ENCODE measurements at regions not wholly inside any gene's neighbourhood (a gene's known extent, or its start where the extent isn't known, plus 50 kb on each side); places are given as distances from the start of the nearest gene placed in this dataset.

DNA sequence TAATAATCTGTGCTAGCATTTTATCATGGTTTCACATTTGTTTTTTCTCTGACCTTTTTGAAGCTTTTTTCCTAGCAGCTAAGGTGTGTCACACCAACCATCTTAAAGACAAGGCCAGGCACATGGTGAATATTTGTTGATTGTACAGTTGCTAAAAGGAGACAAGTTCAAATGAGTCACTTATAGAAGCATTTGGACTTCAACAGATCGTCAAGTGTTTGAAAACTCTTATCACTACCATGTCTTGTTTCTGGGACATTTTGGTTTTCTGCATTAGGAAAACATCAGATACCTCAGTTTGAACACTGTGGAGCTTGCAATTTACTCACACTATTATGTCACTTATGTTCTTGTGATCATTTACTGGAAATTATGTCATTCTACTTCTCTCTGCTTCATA lies 407.3 kb downstream of the USP25 start (continued):
- TF ChIP-seq ZNF331 (CRISPR knock-in tag; IDR thresholded peaks at IDR 0.05; ENCODE audit: low read depth) (no peak), EZH2phosphoT487 (IDR thresholded peaks at IDR 0.05; ENCODE audit: unreplicated experiment) (no peak), CREB1 (CRISPR knock-in tag; IDR thresholded peaks at IDR 0.05; ENCODE audit: low read depth) (no peak), ZNF114 (CRISPR knock-in tag; IDR thresholded peaks at IDR 0.05) (no peak), NANOG (IDR thresholded peaks at IDR 0.05; ENCODE audit: borderline replicate concordance) (no peak)
- TF ChIP-seq, protein P1, sequence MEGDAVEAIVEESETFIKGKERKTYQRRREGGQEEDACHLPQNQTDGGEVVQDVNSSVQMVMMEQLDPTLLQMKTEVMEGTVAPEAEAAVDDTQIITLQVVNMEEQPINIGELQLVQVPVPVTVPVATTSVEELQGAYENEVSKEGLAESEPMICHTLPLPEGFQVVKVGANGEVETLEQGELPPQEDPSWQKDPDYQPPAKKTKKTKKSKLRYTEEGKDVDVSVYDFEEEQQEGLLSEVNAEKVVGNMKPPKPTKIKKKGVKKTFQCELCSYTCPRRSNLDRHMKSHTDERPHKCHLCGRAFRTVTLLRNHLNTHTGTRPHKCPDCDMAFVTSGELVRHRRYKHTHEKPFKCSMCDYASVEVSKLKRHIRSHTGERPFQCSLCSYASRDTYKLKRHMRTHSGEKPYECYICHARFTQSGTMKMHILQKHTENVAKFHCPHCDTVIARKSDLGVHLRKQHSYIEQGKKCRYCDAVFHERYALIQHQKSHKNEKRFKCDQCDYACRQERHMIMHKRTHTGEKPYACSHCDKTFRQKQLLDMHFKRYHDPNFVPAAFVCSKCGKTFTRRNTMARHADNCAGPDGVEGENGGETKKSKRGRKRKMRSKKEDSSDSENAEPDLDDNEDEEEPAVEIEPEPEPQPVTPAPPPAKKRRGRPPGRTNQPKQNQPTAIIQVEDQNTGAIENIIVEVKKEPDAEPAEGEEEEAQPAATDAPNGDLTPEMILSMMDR (conservative IDR thresholded peaks at IDR 0.05; ENCODE audit: low read depth in 2 of 2) = no peak

DNA sequence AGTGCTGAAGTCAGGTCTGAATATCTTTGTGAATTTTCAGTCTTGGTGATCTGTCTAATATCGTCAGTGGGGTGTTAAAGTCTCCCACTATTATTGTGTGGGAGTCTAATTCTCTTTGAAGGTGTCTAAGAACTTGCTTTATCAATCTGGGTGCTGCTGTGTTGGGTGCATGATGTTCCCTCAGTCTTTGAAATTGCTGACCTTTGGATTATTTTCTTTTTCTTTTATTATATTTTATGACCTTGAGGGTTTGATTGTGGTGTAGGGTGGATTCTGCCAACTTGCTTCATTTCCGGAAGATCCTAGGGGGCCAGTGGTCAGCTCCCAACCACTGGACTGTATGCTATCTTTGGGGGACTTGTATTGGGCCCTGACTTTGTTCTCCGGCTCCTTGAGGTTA lies 415.3 kb downstream of the USP25 start:
- DNase-seq (ENCODE audit: low spot score) (no peak), ATAC-seq (no peak)
- Mint-ChIP-seq H3K4me1 (peaks cover 3% of the 10 kb centered on the region; the same call in 2 of the 3 replicates), H3K36me3 (ENCODE audit: low read depth) (no peaks in the 10 kb centered on the region; the same call in 1 of the 3 replicates), H3K27ac (no peak overlapping the region), H3K9me3 (no peaks in the 10 kb centered on the region), H3K4me3 (no peak overlapping the region), H3K27me3 (ENCODE audit: insufficient read depth, low read depth, poor library complexity) (peaks cover 3% of the 10 kb centered on the region)
- no peaks in the 10 kb centered on the region for H3K36me3 ChIP-seq (ENCODE audit: insufficient read depth)
- no peak overlapping the region for H3K4me2 ChIP-seq
- no peaks in the 10 kb centered on the region for H4K20me1 ChIP-seq (replicated peaks; ENCODE audit: insufficient read depth)
- H3K9me2 ChIP-seq (ENCODE audit: insufficient read depth) = 0 out of 2 replicates have a peak, but pooled peaks cover 5% of the 10 kb centered on the region
- H3K79me2 ChIP-seq (replicated peaks; ENCODE audit: insufficient read depth) = no peaks in the 10 kb centered on the region
- H3K4me1 ChIP-seq (ENCODE audit: insufficient read depth) = no peaks in the 10 kb centered on the region
- H3K4me3 ChIP-seq = no peak overlapping the region
- TF ChIP-seq, protein P1 (conservative IDR thresholded peaks at IDR 0.05; ENCODE audit: low read depth in 2 of 2) = no peak
- TF ChIP-seq POLR2AphosphoS5 (IDR thresholded peaks at IDR 0.05; ENCODE audit: low read depth) = no peak
- no peak for TF ChIP-seq NANOG (IDR thresholded peaks at IDR 0.05; ENCODE audit: borderline replicate concordance)
- TF ChIP-seq, protein P2, sequence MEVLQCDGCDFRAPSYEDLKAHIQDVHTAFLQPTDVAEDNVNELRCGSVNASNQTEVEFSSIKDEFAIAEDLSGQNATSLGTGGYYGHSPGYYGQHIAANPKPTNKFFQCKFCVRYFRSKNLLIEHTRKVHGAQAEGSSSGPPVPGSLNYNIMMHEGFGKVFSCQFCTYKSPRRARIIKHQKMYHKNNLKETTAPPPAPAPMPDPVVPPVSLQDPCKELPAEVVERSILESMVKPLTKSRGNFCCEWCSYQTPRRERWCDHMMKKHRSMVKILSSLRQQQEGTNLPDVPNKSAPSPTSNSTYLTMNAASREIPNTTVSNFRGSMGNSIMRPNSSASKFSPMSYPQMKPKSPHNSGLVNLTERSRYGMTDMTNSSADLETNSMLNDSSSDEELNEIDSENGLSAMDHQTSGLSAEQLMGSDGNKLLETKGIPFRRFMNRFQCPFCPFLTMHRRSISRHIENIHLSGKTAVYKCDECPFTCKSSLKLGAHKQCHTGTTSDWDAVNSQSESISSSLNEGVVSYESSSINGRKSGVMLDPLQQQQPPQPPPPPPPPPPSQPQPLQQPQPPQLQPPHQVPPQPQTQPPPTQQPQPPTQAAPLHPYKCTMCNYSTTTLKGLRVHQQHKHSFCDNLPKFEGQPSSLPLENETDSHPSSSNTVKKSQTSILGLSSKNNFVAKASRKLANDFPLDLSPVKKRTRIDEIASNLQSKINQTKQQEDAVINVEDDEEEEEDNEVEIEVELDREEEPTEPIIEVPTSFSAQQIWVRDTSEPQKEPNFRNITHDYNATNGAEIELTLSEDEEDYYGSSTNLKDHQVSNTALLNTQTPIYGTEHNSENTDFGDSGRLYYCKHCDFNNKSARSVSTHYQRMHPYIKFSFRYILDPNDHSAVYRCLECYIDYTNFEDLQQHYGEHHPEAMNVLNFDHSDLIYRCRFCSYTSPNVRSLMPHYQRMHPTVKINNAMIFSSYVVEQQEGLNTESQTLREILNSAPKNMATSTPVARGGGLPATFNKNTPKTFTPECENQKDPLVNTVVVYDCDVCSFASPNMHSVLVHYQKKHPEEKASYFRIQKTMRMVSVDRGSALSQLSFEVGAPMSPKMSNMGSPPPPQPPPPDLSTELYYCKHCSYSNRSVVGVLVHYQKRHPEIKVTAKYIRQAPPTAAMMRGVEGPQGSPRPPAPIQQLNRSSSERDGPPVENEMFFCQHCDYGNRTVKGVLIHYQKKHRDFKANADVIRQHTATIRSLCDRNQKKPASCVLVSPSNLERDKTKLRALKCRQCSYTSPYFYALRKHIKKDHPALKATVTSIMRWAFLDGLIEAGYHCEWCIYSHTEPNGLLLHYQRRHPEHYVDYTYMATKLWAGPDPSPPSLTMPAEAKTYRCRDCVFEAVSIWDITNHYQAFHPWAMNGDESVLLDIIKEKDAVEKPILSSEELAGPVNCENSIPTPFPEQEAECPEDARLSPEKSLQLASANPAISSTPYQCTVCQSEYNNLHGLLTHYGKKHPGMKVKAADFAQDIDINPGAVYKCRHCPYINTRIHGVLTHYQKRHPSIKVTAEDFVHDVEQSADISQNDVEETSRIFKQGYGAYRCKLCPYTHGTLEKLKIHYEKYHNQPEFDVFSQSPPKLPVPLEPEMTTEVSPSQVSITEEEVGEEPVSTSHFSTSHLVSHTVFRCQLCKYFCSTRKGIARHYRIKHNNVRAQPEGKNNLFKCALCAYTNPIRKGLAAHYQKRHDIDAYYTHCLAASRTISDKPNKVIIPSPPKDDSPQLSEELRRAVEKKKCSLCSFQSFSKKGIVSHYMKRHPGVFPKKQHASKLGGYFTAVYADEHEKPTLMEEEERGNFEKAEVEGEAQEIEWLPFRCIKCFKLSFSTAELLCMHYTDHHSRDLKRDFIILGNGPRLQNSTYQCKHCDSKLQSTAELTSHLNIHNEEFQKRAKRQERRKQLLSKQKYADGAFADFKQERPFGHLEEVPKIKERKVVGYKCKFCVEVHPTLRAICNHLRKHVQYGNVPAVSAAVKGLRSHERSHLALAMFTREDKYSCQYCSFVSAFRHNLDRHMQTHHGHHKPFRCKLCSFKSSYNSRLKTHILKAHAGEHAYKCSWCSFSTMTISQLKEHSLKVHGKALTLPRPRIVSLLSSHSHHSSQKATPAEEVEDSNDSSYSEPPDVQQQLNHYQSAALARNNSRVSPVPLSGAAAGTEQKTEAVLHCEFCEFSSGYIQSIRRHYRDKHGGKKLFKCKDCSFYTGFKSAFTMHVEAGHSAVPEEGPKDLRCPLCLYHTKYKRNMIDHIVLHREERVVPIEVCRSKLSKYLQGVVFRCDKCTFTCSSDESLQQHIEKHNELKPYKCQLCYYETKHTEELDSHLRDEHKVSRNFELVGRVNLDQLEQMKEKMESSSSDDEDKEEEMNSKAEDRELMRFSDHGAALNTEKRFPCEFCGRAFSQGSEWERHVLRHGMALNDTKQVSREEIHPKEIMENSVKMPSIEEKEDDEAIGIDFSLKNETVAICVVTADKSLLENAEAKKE (CRISPR knock-in tag; IDR thresholded peaks at IDR 0.05) = no peak
- no peaks in the 10 kb centered on the region for H3K27me3 ChIP-seq (ENCODE audit: insufficient read depth)
- H3F3A ChIP-seq (replicated peaks; ENCODE audit: low read depth) = no peaks in the 10 kb centered on the region
- H2AFZ ChIP-seq = no peak overlapping the region
- no peak overlapping the region for H3K27ac ChIP-seq (ENCODE audit: low read depth)

All from GM23338 (cell line).